Fibroblast of upper back skin (primary cell): ENCODE measurements at regions not wholly inside any gene's neighbourhood (a gene's known extent, or its start where the extent isn't known, plus 50 kb on each side); places are given as distances from the start of the nearest gene placed in this dataset.
A peak's percentile ranks its signal among the peaks of the same experiment; 100 is the strongest.

ENCODE experiments used
- DNase-seq: peaks from one replicate; pipeline ENCODE4 v3.0.0-alpha.2; 2013

DNA sequence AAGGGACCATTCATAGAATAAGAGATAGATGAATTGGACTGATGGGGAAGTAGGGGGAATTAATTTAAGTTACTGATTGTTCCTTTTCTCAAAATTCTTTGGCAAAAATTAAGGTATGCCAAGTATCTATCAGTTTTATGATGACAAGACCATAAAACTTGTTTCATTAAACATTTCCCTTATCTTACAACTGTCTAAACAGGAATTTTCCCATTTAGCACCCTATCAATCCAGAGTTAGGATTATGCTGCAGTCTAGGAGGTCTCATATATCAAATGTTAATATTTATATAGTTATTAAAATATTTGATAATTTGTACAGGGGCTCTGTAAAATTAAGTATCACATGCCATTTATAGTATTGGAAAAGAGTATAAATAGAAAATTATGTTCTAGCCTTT is 51.5 kb upstream of the ARID1B start:
- no peak for DNase-seq

DNA sequence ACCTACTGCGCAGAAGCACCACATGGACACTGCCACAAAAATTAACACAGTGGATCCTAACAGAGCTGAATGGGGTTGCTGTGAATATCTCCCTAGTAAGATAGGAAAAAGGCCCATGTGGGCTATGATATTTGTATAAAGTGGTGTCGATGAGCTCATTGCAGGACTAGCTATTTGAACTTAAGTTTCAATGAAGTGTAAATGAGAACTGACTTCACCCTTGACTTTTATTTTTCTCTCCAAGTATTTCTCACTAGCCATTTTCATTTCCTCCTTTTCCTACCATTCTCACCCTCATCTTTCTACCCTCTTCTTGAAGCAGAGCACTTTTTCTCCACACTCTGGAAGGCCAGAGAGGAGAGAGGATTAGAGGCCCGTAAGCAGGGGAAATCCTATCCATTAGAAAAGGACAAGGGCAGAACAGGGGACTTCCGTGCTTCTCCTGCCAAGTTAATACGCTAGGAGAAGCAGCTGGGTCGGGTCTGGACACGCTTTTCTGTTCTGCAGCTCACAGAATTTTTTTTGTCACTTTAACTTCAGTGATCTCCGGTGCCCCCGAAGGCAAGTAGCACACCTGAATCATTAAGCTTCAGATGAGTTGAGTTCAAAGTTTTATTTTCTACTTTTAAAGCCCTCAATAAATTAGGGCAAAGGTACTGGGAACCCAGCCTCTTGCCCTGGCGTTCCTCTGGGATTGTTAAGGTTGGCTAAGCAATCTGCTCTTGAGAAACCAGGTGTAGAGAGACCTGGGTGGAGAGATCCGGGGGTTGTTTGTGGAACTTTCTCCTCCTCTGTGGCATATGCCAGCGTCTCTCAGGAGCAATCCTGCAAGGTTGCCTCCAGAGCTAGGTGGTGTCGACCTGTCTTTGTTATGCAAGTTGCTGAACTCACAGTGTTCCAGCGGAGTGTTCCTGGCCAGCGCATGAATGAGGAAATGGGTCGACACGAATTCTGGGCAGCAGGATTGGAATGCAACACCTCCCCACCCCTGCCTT is 56.2 kb upstream of the ARID1B start:
- DNase-seq: no peak

DNA sequence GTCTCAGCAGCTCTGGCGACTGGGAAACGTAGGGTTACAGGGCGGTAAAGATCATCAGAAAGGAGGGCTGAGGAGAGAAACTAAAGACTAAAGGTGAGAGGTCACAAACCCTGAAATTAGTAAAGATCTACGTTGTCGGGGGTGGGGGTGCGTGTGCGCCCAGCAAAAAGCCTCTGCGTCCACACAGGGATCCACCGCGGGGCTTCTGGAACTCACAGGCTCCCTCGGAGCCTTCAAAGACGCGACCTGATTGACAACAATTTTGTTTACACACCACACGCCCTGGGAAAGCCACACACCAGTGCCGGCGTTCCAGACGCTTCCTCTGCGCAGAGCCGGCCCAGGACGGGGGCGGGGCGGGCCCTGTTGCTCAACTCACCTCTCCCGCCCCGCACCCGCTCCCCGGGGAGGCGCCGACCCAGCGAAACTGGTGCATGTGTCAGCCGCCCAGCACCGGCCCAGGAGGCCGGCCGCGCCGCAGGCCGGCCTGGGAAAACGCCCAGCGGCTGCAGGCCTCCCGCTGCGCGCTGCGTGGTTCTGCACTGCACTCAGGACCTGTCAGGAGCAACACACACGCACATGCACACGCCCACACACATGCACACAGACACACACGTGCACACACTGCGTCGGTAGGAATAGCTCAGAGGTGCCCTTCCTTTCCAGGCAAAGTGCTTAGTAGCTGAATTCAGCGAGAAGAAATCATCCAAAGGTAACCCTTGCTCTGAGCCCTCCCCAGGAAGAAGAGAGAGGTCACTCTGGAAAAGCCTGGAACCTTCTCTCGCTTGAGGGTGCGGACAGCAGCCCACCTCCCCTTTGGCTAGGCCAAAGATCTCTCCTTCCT is 57.2 kb upstream of the ARID1B start:
- peak; percentile 91 for DNase-seq

DNA sequence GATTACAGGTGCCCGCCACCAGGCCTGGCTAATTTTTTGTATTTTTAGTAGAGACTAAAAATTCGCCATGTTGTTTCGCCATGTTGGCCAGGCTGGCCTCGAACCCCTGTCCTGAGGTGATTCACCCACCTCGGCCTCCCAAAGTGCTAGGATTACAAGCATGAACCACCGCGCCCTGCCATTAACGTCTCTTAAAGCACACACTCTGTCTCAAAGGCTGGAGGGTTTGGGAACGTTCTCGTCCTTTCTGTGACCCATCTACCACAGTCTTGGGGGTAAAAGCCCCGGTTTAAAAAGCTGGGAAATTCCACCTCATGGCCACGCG is 57.8 kb upstream of the ARID1B start:
- DNase-seq: no peak

- peak; percentile 41 for DNase-seq
Measured at GRCh38 chr6:156718647-156719394, 58.4 kb upstream of the ARID1B start.

DNA sequence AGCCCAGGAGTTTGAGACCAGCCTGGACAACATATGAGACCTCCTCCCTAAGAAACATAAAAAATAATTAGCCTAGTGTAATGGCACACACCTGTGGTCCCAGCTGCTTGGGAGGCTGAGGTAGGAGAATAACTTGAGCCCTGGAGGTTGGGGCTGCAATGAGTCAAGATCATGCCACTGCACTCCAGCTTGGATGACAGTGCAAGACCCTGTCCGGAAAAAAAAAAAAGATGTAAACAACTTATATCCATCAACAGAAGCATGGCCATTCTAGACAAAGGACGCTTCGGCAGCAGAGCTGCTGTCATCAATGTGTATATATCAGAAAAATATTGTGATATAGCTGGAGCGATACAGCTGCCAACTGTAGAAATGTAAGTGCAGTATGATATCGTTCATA is 59.6 kb upstream of the ARID1B start:
- no peak for DNase-seq

DNA sequence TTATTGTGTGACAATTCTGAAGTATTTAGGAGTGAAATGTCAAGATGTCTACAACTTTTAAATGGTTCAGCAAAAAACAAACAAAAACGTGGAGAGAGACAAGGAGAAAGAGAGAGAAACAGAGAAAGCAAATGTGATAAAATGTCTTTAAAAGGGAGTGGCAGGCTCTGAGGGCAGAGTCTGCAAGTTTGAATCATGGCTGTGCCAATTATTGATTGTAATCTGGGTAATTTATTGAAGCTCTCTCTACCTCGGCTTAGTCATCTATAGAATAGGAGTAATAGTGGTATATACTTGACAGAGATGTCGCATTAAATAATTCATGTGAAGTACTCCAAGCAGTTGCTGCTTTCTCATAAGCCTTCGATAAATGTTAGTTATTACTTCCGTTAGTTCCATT is 61.3 kb upstream of the ARID1B start:
- DNase-seq: no peak

- DNase-seq: no peak
Measured at GRCh38 chr6:156713548-156713947, 63.6 kb upstream of the ARID1B start.

DNA sequence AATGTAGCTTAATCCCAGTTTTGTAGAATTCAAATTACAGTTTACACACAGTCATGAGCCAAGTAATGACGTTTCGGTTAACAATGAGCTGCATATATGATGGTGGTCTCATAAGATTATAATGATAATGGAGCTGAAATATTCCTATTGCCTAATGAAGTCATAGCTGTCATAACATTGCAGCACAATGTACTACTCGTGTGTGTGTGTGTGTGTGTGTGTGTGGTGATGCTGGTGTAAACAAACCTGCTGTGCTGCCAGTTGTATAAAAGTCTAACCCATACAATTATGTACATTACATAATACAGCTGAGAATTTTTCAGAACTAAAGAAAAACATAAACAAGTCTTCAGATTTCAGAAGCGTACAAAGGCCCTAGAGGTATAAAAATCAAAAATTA is 66.7 kb upstream of the ARID1B start:
- no peak for DNase-seq

DNA sequence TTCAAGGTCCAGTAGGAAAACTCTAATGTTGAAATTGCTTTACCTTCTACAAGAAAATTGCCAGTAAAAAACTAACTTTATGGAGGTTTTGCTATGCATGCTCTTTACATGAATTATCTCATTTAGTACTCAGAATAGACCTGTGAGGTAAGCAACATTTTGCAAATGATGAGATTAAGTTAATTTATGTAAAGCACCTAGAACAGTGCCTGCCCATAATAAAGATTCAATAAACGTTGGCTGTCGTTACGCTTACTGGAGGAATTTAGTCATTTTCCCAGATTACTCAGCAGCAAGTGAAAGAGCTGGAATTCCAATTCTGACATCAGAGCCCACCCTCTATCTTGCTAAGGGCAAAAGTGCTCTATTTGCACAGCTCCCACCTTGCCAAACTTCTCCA is 69.4 kb upstream of the ARID1B start:
- DNase-seq: no peak

GRCh38 chr6:156703719-156704118 is 73.5 kb upstream of the ARID1B start:
- DNase-seq: peak; percentile 47

GRCh38 chr6:156701966-156702365 is 75.2 kb upstream of the ARID1B start:
- DNase-seq: no peak

GRCh38 chr6:156700440-156701057 is 76.6 kb upstream of the ARID1B start:
- no peak for DNase-seq

- DNase-seq: no peak
Measured at GRCh38 chr6:156699935-156700334, 77.2 kb upstream of the ARID1B start.

- peak; percentile 85 for DNase-seq
Measured at GRCh38 chr6:156699017-156699421, 78.2 kb upstream of the ARID1B start.

DNA sequence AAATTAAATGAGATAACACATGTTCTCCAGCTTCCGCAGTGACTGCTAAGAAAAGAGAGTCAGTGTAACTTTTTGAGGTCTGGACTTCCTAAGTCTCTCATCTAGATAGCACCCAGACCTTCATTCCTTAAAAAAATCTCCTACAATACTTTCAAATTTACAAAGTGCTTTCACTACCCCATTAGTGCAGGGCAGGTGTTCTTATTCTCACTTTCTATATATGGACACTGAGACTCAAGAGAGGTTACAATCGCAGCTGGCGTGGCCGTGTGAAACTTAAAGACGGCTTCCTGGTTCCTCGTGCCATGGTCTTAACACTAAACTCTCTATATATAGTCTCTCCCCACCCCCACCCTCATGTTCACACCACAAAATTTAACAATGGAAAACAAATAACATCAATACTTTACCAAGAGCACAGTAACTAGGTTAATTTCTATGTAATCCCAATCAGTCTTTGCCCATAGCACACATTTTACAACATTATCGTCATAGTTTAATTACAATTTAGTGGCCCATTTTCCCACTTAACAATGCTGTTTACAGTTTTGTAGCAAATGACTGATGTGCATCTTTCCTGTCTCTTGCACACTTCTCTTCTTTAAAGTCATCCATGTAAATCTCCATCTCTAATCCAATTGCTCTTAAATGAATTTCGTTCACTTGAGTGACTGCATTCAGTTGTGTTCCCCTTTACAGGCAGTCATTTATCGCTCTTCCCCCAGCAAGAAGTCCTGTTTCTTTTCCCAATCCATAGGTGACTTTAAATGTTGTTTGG is 78.8 kb upstream of the ARID1B start:
- DNase-seq: no peak

- no peak for DNase-seq
Measured at GRCh38 chr6:156697225-156697830, 79.8 kb upstream of the ARID1B start.

DNA sequence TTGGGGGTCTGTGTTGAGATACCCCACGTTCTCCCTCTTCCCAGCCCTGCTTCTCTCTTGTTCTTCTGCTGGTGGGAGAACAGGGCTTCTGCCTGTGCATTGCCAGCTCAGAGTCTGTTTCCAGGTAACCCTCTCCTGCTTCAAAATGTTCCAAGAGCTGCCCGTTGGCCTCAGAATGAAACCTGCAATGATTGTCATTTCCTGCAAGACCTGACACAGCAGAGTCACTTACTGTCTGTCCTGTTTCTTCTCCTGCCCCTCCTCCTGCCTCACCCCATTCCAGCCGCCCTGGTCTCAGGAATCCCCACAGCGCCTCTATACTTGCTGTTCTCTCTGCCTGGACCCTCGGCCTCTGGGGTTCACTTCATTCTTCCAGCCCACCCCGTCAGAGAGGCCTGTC is 81.4 kb upstream of the ARID1B start:
- no peak for DNase-seq

- no peak for DNase-seq
Measured at GRCh38 chr6:156694679-156695078, 82.5 kb upstream of the ARID1B start.

DNA sequence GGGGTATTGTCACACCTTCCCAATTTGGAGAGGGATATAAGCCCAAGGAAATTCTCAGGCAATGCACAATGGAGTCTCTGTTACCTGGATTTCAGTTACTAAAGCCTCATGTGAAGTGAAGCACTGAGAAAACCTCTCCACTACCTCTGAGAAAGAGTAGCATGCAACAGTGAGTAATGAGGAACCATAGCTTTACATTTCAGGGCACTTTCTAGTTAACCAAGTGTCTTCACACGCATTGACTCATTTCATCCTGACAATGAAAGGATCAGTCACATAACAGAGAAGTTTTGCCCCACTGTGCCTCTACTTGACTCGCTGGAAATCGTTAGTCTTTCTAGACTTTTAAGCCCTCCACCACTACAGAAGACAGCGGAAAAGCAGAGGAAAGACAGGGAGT is 86.2 kb upstream of the ARID1B start:
- DNase-seq: no peak

DNA sequence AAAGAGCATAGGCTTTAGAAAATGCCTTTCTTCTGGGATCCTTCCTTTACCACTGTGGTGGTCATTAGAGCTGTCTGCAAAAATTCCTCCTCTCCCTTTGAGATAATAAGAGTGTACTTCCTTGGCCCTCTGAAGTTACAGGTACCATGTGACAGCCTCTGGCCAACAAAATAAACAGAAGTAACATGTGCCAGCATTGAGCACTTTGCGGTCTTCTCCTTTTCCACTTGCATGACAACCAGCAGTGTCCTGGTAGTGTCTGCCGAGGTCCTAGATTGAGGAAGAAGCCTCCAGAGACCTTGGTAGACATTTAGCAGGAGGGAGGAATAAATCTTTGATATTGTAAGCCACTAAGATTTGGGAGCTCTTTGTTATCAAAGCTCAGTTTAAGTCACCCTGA is 87.5 kb upstream of the ARID1B start:
- DNase-seq: no peak

- DNase-seq: no peak
Measured at GRCh38 chr6:156688620-156688971, 88.6 kb upstream of the ARID1B start.
